Endothelial cell of umbilical vein (primary cell): ENCODE measurements at regions not wholly inside any gene's neighbourhood (a gene's known extent, or its start where the extent isn't known, plus 50 kb on each side); places are given as distances from the start of the nearest gene placed in this dataset.

Source experiments
- CTCF ChIP-seq, 2 donors: IDR thresholded peaks; 1 replicate in 1 of 2; 2 replicates in 1 of 2; pipeline ENCODE4 v1.5.1; 2011; ENCODE audit warnings: low read length in 2 of 2, mild to moderate bottlenecking in 2 of 2, moderate library complexity in 2 of 2, control low read depth in 1 of 2, inconsistent platforms in 1 of 2, low read depth in 1 of 2; ENCODE audit not compliant: insufficient read depth in 1 of 2; ENCODE audit errors: extremely low read depth in 1 of 2
- EZH2 ChIP-seq: IDR thresholded peaks from 2 replicates; pipeline ENCODE4 v1.6.1; 2012; ENCODE audit warnings: borderline replicate concordance, low read depth, mild to moderate bottlenecking, moderate library complexity, low read length, inconsistent platforms; ENCODE audit not compliant: severe bottlenecking
- FOS ChIP-seq: IDR thresholded peaks from 2 replicates; pipeline ENCODE4 v1.6.1; 2011; ENCODE audit warnings: mild to moderate bottlenecking, low read length, moderate library complexity, borderline replicate concordance; ENCODE audit not compliant: insufficient read depth
- JUN ChIP-seq: IDR thresholded peaks from 2 replicates; pipeline ENCODE4 v1.6.1; 2011; ENCODE audit warnings: borderline replicate concordance, low read depth; ENCODE audit not compliant: insufficient read length, insufficient read depth
- MAX ChIP-seq: IDR thresholded peaks from 2 replicates; pipeline ENCODE4 v1.6.1; 2011; ENCODE audit not compliant: insufficient read depth, insufficient read length
- MYC ChIP-seq: IDR thresholded peaks from one replicate; pipeline ENCODE4 v1.6.1; 2011; ENCODE audit warnings: mild to moderate bottlenecking, low read depth, low read length
- POLR2A ChIP-seq: IDR thresholded peaks from 2 replicates; pipeline ENCODE4 v1.6.1; 2012; ENCODE audit warnings: low read depth, mild to moderate bottlenecking, control low read depth, low read length
- POLR2AphosphoS5 ChIP-seq: IDR thresholded peaks from 2 replicates; pipeline ENCODE4 v1.6.1; 2012; ENCODE audit warnings: low read depth, mild to moderate bottlenecking, control low read depth, low read length, moderate library complexity; ENCODE audit not compliant: insufficient read depth

- TF ChIP-seq CTCF (IDR thresholded peaks at IDR 0.05; ENCODE audit: extremely low read depth in 1 of 2, insufficient read depth in 1 of 2, low read depth in 1 of 2, low read length in 2 of 2) (no peak), POLR2AphosphoS5 (no peak), MAX (no peak), POLR2A (no peak), EZH2 (no peak), FOS (no peak), MYC (no peak), JUN (no peak)
Observed at GRCh38 chr2:40886100-40886499, 434.2 kb upstream of the SLC8A1 start.
